GM21423 (cell line): ENCODE measurements at regions not wholly inside any gene's neighbourhood (a gene's known extent, or its start where the extent isn't known, plus 50 kb on each side); places are given as distances from the start of the nearest gene placed in this dataset.

Source experiments
- ATAC-seq: cut with Tn5 transposase; IDR thresholded peaks from one replicate; pipeline ENCODE4 v1.9.1; 2021; ENCODE audit warnings: mild to moderate bottlenecking, moderate library complexity; ENCODE audit not compliant: unreplicated experiment

GRCh38 chrX:39519030-39519488 lies 578.7 kb downstream of the BCOR start:
- ATAC-seq: no peak

DNA sequence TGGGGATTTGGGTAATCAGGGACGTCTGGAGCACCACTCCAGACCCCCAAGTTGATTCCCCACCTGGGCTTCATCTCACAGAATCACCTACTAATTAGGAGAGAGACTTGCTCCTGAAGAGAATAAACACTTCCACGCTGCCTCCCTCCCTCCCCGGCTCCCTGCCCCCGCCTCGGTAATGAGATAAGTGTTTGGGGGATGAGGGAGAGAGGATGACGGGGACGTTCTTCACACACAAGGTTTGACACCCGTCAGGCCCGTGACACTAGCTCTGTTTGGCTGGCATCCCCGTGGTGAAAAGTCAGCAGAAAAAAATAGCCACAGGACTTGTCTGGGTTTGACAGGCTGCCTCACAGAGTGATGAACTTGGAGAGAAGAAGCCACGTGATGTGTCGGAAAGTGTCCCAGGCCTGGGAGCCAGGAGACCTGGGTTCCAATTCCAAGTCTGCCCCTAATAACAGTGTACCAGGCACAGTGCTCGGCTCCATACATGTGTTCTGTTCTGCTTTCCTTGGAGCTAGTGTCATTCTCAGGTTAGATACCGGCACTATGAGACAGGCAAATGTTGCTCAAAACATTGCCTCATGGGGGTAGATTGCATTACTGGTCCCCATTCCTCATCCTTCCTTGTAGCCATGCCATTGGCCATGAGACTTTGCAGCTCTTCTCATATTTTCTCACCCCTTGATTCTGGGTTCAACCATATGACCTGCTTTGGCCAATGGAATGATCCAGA lies 578.0 kb downstream of the BCOR start:
- ATAC-seq: no peak

- ATAC-seq: no peak
Measured at GRCh38 chrX:39525758-39526157, 572.0 kb downstream of the BCOR start.

- ATAC-seq: no peak
Measured at GRCh38 chrX:39527025-39527424, 570.7 kb downstream of the BCOR start.

DNA sequence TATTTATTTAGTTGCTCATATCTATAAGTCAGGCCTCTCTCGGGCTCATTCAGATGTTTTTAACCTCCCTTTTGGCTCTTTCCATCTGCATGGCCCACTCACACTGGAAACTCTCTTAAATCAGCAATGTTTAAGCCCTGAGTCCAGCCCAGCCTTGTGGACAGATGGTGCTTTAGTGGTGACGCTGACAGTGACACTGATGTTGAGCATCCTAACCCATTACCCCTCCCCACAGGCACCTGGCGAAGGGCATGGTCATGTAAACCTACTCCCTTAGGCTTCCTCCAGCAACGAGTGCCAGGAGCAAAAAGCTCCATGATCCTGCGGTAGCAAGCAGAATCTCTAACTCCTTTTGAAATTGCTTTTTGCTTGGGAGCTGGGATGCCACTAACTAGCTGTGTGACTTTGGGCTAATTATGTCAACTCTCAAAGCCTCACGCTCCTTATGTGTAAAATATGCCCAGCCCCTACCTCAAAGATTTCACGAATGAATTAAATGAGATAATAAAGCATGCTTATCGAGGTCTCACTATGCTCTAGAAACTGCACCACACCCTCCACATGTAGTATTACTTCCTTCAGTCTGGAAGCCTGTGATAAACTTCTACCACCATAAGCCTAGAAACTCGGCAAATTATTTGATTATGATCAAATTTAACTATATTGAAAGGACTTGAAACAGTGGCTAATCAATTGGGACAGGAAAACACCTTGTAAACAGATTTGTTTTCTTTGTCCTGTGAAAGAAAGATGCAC lies 569.4 kb downstream of the BCOR start:
- ATAC-seq: no peak

DNA sequence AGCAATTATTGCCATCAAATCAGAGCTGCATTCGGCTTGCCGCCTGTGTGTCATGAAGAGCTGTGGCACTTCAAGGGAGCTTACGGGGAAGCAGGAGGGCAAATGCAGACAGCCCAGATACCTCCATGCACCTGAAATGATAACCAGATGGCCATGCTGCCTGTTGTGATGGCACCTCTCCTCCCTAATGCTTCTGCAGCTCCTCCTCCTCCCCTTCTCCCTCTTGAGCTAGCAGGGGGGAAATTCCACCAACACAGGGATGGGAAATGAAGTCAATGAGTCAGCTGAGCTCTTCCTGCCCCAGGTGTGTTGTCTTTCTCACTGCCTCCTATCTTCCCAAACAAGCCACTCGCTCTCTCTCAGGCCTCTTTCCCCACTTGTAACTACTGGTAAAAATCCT lies 565.0 kb downstream of the BCOR start:
- no peak for ATAC-seq

GRCh38 chrX:39534949-39535348 lies 562.8 kb downstream of the BCOR start:
- ATAC-seq: no peak

- no peak for ATAC-seq
Measured at GRCh38 chrX:39536211-39536610, 561.5 kb downstream of the BCOR start.

- ATAC-seq: no peak
Measured at GRCh38 chrX:39541881-39542280, 555.9 kb downstream of the BCOR start.

DNA sequence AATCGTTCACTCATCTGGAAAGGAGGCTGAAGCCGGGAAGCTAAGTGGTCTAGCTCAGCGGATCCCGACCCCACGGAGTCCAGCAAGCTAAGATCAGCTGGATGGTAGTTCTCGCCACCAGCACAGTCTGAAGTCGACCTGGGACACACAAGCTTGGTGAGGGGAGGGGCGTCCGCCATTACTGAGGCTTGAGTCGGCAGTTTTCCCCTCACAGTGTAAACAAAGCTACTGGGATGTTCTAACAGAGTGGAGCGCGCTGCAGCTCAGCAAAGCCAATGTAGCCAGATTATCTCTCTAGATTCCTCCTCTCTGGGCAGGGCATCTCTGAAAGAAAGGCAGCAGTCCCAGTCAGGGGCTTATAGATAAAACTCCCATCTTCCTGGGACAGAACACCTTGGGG lies 555.4 kb downstream of the BCOR start:
- ATAC-seq: no peak

DNA sequence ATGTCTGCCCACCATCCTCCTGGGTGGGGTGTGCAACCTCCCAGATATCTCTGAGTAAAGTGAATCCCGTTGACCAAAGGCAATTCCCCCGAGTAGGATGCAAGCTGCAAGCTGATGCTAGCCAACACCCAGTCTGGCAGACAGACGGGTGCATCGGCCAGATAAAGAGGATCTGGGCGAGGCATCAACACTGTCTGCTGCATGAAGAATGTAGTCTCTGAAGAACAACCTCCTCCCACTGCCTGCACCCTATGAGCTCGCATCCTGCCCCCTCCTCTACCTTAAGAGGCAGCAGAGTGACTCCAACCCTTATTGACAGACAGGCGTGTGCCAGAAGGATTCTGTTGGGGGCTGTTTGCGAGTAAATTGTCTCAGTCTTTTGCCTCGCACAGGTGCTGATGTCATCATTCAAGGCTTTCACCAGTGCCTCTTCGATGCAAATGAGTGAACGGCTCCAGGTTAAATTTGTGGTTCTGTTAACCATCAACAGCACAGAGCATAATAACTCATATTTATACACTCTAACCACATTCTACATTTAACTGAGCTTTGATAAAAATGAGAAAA lies 546.9 kb downstream of the BCOR start:
- ATAC-seq: no peak

- no peak for ATAC-seq
Measured at GRCh38 chrX:39551762-39552161, 546.0 kb downstream of the BCOR start.

GRCh38 chrX:39555431-39555830 lies 542.3 kb downstream of the BCOR start:
- no peak for ATAC-seq

- ATAC-seq: no peak
Measured at GRCh38 chrX:39556056-39556455, 541.7 kb downstream of the BCOR start.

GRCh38 chrX:39559229-39559628 lies 538.5 kb downstream of the BCOR start:
- ATAC-seq: no peak

DNA sequence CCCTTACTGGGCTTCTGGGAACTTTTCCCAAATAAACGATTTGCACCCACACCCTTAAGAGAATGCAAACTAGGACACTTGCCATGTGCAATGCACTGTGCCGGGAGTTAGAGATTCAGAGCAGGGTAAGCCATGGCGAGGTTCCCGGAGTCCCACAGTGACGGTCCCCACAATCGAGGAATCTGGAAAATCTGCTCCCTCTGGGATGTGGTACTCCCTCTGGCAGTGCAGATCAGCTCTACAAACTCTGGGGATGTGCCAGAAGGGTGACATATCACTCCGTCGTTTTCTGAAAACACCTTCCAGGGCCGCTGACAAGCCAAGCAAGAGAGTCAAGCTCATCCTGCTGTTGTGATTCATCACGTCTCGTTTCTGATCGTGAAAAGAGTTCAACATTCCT lies 537.5 kb downstream of the BCOR start:
- ATAC-seq: no peak

DNA sequence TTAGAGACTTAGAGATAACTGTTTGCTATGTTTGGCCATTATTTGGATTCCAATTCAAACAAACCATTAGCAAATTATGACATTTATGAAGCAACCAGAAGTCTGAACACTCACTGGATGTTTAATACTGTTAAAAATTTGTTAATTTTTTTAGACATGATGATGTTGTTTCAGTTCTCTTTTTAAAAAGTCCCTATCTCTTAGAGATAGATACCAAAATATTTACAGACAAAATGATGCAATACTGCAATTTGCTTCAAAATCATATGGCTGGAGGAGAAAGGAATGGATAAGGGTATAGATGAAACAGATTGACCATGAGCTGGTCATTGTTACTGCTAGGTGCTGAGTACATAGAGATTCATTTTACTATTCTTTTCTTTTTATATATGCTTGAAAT lies 534.6 kb downstream of the BCOR start:
- ATAC-seq: no peak

GRCh38 chrX:39564751-39565150 lies 533.0 kb downstream of the BCOR start:
- no peak for ATAC-seq

GRCh38 chrX:39574178-39574577 lies 523.6 kb downstream of the BCOR start:
- no peak for ATAC-seq

- no peak for ATAC-seq
Measured at GRCh38 chrX:39576041-39576872, 521.5 kb downstream of the BCOR start.
